ENCODE measurements at regions not wholly inside any gene's neighbourhood (a gene's known extent, or its start where the extent isn't known, plus 50 kb on each side); places are given as distances from the start of the nearest gene placed in this dataset.

- H3K27ac ChIP-seq (ENCODE audit: low read length) = no peak overlapping the region
- H3K9me3 ChIP-seq (ENCODE audit: control insufficient read depth in 2 of 2, low read length in 2 of 2) = no peaks in the 10 kb centered on the region
- no peaks in the 10 kb centered on the region for H3K27me3 ChIP-seq (ENCODE audit: control insufficient read depth in 1 of 2, insufficient read depth in 2 of 2, low read length in 2 of 2)
- no peak overlapping the region for H3K4me3 ChIP-seq (ENCODE audit: low read length in 2 of 2)
- H3K4me1 ChIP-seq (ENCODE audit: control insufficient read depth, insufficient read depth, low read length) = no peaks in the 10 kb centered on the region
- no peak overlapping the region for H3K9ac ChIP-seq (ENCODE audit: low read length in 2 of 2)
- H3K36me3 ChIP-seq (ENCODE audit: control insufficient read depth in 2 of 2, insufficient read depth in 2 of 2, low read length in 2 of 2) = no peaks in the 10 kb centered on the region
Observed at GRCh38 chr5:74378464-74378863, 262.1 kb downstream of the ENC1 start.

- no peak overlapping the region for H3K27ac ChIP-seq (ENCODE audit: low read length)
- H3K4me3 ChIP-seq (ENCODE audit: low read length in 2 of 2) = no peak overlapping the region
- no peak overlapping the region for H3K9ac ChIP-seq (ENCODE audit: low read length in 2 of 2)
- no peaks in the 10 kb centered on the region for H3K27me3 ChIP-seq (ENCODE audit: control insufficient read depth in 1 of 2, insufficient read depth in 2 of 2, low read length in 2 of 2)
- no peaks in the 10 kb centered on the region for H3K36me3 ChIP-seq (ENCODE audit: control insufficient read depth in 2 of 2, insufficient read depth in 2 of 2, low read length in 2 of 2)
- no peaks in the 10 kb centered on the region for H3K9me3 ChIP-seq (ENCODE audit: control insufficient read depth in 2 of 2, low read length in 2 of 2)
- no peaks in the 10 kb centered on the region for H3K4me1 ChIP-seq (ENCODE audit: control insufficient read depth, insufficient read depth, low read length)
Observed at GRCh38 chr5:74376187-74376586, 264.3 kb downstream of the ENC1 start.

- Histone ChIP-seq H3K9ac (ENCODE audit: low read length in 2 of 2) (no peak overlapping the region), H3K4me1 (ENCODE audit: control insufficient read depth, insufficient read depth, low read length) (no peaks in the 10 kb centered on the region), H3K4me3 (ENCODE audit: low read length in 2 of 2) (no peak overlapping the region), H3K9me3 (ENCODE audit: control insufficient read depth in 2 of 2, low read length in 2 of 2) (no peaks in the 10 kb centered on the region), H3K27ac (ENCODE audit: low read length) (no peak overlapping the region), H3K27me3 (ENCODE audit: control insufficient read depth in 1 of 2, insufficient read depth in 2 of 2, low read length in 2 of 2) (no peaks in the 10 kb centered on the region), H3K36me3 (ENCODE audit: control insufficient read depth in 2 of 2, insufficient read depth in 2 of 2, low read length in 2 of 2) (no peaks in the 10 kb centered on the region)
Observed at GRCh38 chr5:74375271-74375670, 265.3 kb downstream of the ENC1 start.

- Histone ChIP-seq H3K4me3 (ENCODE audit: low read length in 2 of 2) (no peak overlapping the region), H3K27ac (ENCODE audit: low read length) (no peak overlapping the region), H3K36me3 (ENCODE audit: control insufficient read depth in 2 of 2, insufficient read depth in 2 of 2, low read length in 2 of 2) (no peaks in the 10 kb centered on the region), H3K9ac (ENCODE audit: low read length in 2 of 2) (no peak overlapping the region), H3K4me1 (ENCODE audit: control insufficient read depth, insufficient read depth, low read length) (peaks cover 3% of the 10 kb centered on the region), H3K27me3 (ENCODE audit: control insufficient read depth in 1 of 2, insufficient read depth in 2 of 2, low read length in 2 of 2) (no peaks in the 10 kb centered on the region), H3K9me3 (ENCODE audit: control insufficient read depth in 2 of 2, low read length in 2 of 2) (no peaks in the 10 kb centered on the region)
Observed at GRCh38 chr5:74374656-74375055, 265.9 kb downstream of the ENC1 start.

GRCh38 chr5:74373076-74373475 is 267.5 kb downstream of the ENC1 start:
- no peaks in the 10 kb centered on the region for H3K36me3 ChIP-seq (ENCODE audit: control insufficient read depth in 2 of 2, insufficient read depth in 2 of 2, low read length in 2 of 2)
- no peak overlapping the region for H3K27ac ChIP-seq (ENCODE audit: low read length)
- H3K9me3 ChIP-seq (ENCODE audit: control insufficient read depth in 2 of 2, low read length in 2 of 2) = no peaks in the 10 kb centered on the region
- H3K4me3 ChIP-seq (ENCODE audit: low read length in 2 of 2) = no peak overlapping the region
- H3K27me3 ChIP-seq (ENCODE audit: control insufficient read depth in 1 of 2, insufficient read depth in 2 of 2, low read length in 2 of 2) = no peaks in the 10 kb centered on the region
- H3K4me1 ChIP-seq (ENCODE audit: control insufficient read depth, insufficient read depth, low read length) = peaks cover 7% of the 10 kb centered on the region
- no peak overlapping the region for H3K9ac ChIP-seq (ENCODE audit: low read length in 2 of 2)

GRCh38 chr5:74372502-74373064 is 267.9 kb downstream of the ENC1 start:
- Histone ChIP-seq H3K36me3 (ENCODE audit: control insufficient read depth in 2 of 2, insufficient read depth in 2 of 2, low read length in 2 of 2) (no peaks in the 10 kb centered on the region), H3K4me1 (ENCODE audit: control insufficient read depth, insufficient read depth, low read length) (peaks cover 7% of the 10 kb centered on the region), H3K27ac (ENCODE audit: low read length) (no peak overlapping the region), H3K27me3 (ENCODE audit: control insufficient read depth in 1 of 2, insufficient read depth in 2 of 2, low read length in 2 of 2) (no peaks in the 10 kb centered on the region), H3K9ac (ENCODE audit: low read length in 2 of 2) (no peak overlapping the region), H3K4me3 (ENCODE audit: low read length in 2 of 2) (no peak overlapping the region), H3K9me3 (ENCODE audit: control insufficient read depth in 2 of 2, low read length in 2 of 2) (no peaks in the 10 kb centered on the region)

- Histone ChIP-seq H3K4me1 (ENCODE audit: control insufficient read depth, insufficient read depth, low read length) (peaks cover 7% of the 10 kb centered on the region), H3K27ac (ENCODE audit: low read length) (no peak overlapping the region), H3K4me3 (ENCODE audit: low read length in 2 of 2) (no peak overlapping the region), H3K9me3 (ENCODE audit: control insufficient read depth in 2 of 2, low read length in 2 of 2) (no peaks in the 10 kb centered on the region), H3K27me3 (ENCODE audit: control insufficient read depth in 1 of 2, insufficient read depth in 2 of 2, low read length in 2 of 2) (no peaks in the 10 kb centered on the region), H3K36me3 (ENCODE audit: control insufficient read depth in 2 of 2, insufficient read depth in 2 of 2, low read length in 2 of 2) (no peaks in the 10 kb centered on the region), H3K9ac (ENCODE audit: low read length in 2 of 2) (no peak overlapping the region)
Observed at GRCh38 chr5:74372051-74372450, 268.5 kb downstream of the ENC1 start.

- peaks cover 7% of the 10 kb centered on the region for H3K4me1 ChIP-seq (ENCODE audit: control insufficient read depth, insufficient read depth, low read length)
- no peak overlapping the region for H3K9ac ChIP-seq (ENCODE audit: low read length in 2 of 2)
- no peaks in the 10 kb centered on the region for H3K9me3 ChIP-seq (ENCODE audit: control insufficient read depth in 2 of 2, low read length in 2 of 2)
- no peak overlapping the region for H3K4me3 ChIP-seq (ENCODE audit: low read length in 2 of 2)
- H3K36me3 ChIP-seq (ENCODE audit: control insufficient read depth in 2 of 2, insufficient read depth in 2 of 2, low read length in 2 of 2) = no peaks in the 10 kb centered on the region
- no peaks in the 10 kb centered on the region for H3K27me3 ChIP-seq (ENCODE audit: control insufficient read depth in 1 of 2, insufficient read depth in 2 of 2, low read length in 2 of 2)
- H3K27ac ChIP-seq (ENCODE audit: low read length) = no peak overlapping the region
Observed at GRCh38 chr5:74371621-74372020, 268.9 kb downstream of the ENC1 start.

GRCh38 chr5:74370168-74370567 is 270.4 kb downstream of the ENC1 start:
- H3K4me1 ChIP-seq (ENCODE audit: control insufficient read depth, insufficient read depth, low read length) = peaks cover 7% of the 10 kb centered on the region
- no peak overlapping the region for H3K4me3 ChIP-seq (ENCODE audit: low read length in 2 of 2)
- H3K27ac ChIP-seq (ENCODE audit: low read length) = no peak overlapping the region
- H3K27me3 ChIP-seq (ENCODE audit: control insufficient read depth in 1 of 2, insufficient read depth in 2 of 2, low read length in 2 of 2) = no peaks in the 10 kb centered on the region
- no peak overlapping the region for H3K9ac ChIP-seq (ENCODE audit: low read length in 2 of 2)
- no peaks in the 10 kb centered on the region for H3K36me3 ChIP-seq (ENCODE audit: control insufficient read depth in 2 of 2, insufficient read depth in 2 of 2, low read length in 2 of 2)
- H3K9me3 ChIP-seq (ENCODE audit: control insufficient read depth in 2 of 2, low read length in 2 of 2) = peaks cover 5 to 6% of the 10 kb centered on the region in 2 donors

- H3K9ac ChIP-seq (ENCODE audit: low read length in 2 of 2) = no peak overlapping the region
- no peak overlapping the region for H3K4me3 ChIP-seq (ENCODE audit: low read length in 2 of 2)
- H3K9me3 ChIP-seq (ENCODE audit: control insufficient read depth in 2 of 2, low read length in 2 of 2) = peaks cover 5 to 6% of the 10 kb centered on the region in 2 donors
- no peaks in the 10 kb centered on the region for H3K36me3 ChIP-seq (ENCODE audit: control insufficient read depth in 2 of 2, insufficient read depth in 2 of 2, low read length in 2 of 2)
- no peak overlapping the region for H3K27ac ChIP-seq (ENCODE audit: low read length)
- H3K27me3 ChIP-seq (ENCODE audit: control insufficient read depth in 1 of 2, insufficient read depth in 2 of 2, low read length in 2 of 2) = no peaks in the 10 kb centered on the region
- H3K4me1 ChIP-seq (ENCODE audit: control insufficient read depth, insufficient read depth, low read length) = peaks cover 7% of the 10 kb centered on the region
Observed at GRCh38 chr5:74369173-74369572, 271.4 kb downstream of the ENC1 start.

GRCh38 chr5:74367934-74368333 is 272.6 kb downstream of the ENC1 start:
- Histone ChIP-seq H3K27me3 (ENCODE audit: control insufficient read depth in 1 of 2, insufficient read depth in 2 of 2, low read length in 2 of 2) (no peaks in the 10 kb centered on the region), H3K9ac (ENCODE audit: low read length in 2 of 2) (no peak overlapping the region), H3K36me3 (ENCODE audit: control insufficient read depth in 2 of 2, insufficient read depth in 2 of 2, low read length in 2 of 2) (no peaks in the 10 kb centered on the region), H3K9me3 (ENCODE audit: control insufficient read depth in 2 of 2, low read length in 2 of 2) (peaks cover 5 to 6% of the 10 kb centered on the region in 2 donors), H3K4me1 (ENCODE audit: control insufficient read depth, insufficient read depth, low read length) (peaks cover 7% of the 10 kb centered on the region), H3K4me3 (ENCODE audit: low read length in 2 of 2) (no peak overlapping the region), H3K27ac (ENCODE audit: low read length) (no peak overlapping the region)
